H9 (cell line): ENCODE measurements at regions not wholly inside any gene's neighbourhood (a gene's known extent, or its start where the extent isn't known, plus 50 kb on each side); places are given as distances from the start of the nearest gene placed in this dataset.

ENCODE experiments used
- DNase-seq: peaks from one replicate; pipeline ENCODE4 v3.0.0-alpha.2; 2017
- H2AFZ ChIP-seq: one replicate; pipeline ENCODE4 v1.6.1; 2013; ENCODE audit warnings: mild to moderate bottlenecking, low read length, control low read depth, moderate library complexity
- H2AK5ac ChIP-seq: 2 replicates; pipeline ENCODE4 v1.6.1; 2013; ENCODE audit warnings: low read length, control low read depth, mixed read lengths; ENCODE audit not compliant: insufficient read length
- H2BK120ac ChIP-seq: one replicate; pipeline ENCODE4 v1.6.1; 2013; ENCODE audit warnings: low read depth, mild to moderate bottlenecking, low read length, control low read depth, inconsistent platforms; ENCODE audit not compliant: poor library complexity, severe bottlenecking
- H2BK12ac ChIP-seq: 2 replicates; pipeline ENCODE4 v1.6.1; 2013; ENCODE audit warnings: low read length, control low read depth, mixed read lengths, low read depth; ENCODE audit not compliant: insufficient read length
- H2BK15ac ChIP-seq: 2 replicates; pipeline ENCODE4 v1.6.1; 2013; ENCODE audit warnings: low read depth, low read length, control low read depth
- H2BK20ac ChIP-seq: one replicate; pipeline ENCODE4 v1.6.1; 2013; ENCODE audit warnings: low read depth, mild to moderate bottlenecking, low read length, control low read depth, inconsistent platforms; ENCODE audit not compliant: poor library complexity, severe bottlenecking
- H2BK5ac ChIP-seq: 2 replicates; pipeline ENCODE4 v1.6.1; 2013; ENCODE audit warnings: low read length, control low read depth, mixed read lengths; ENCODE audit not compliant: insufficient read length
- H3K14ac ChIP-seq: 2 replicates; pipeline ENCODE4 v1.6.1; 2013; ENCODE audit warnings: low read length, control low read depth; ENCODE audit not compliant: insufficient read depth
- H3K18ac ChIP-seq: 2 replicates; pipeline ENCODE4 v1.6.1; 2013; ENCODE audit warnings: low read depth, mild to moderate bottlenecking, mixed read lengths, low read length, control low read depth; ENCODE audit not compliant: insufficient read length
- H3K23ac ChIP-seq: 2 replicates; pipeline ENCODE4 v1.6.1; 2013; ENCODE audit warnings: low read length, control low read depth, mixed read lengths, low read depth; ENCODE audit not compliant: insufficient read length
- H3K23me2 ChIP-seq: 2 replicates; pipeline ENCODE4 v1.6.1; 2013; ENCODE audit warnings: low read depth, mild to moderate bottlenecking, mixed read lengths, low read length, control low read depth; ENCODE audit not compliant: insufficient read length, poor library complexity, severe bottlenecking
- H3K27ac ChIP-seq: 2 replicates; pipeline ENCODE4 v1.5.1; 2013; ENCODE audit warnings: low read length, control low read depth, mixed read lengths, low read depth; ENCODE audit not compliant: insufficient read length
- H3K27me3 ChIP-seq: 2 replicates; pipeline ENCODE4 v1.6.1; 2013; ENCODE audit warnings: low read length, control low read depth, inconsistent platforms; ENCODE audit not compliant: insufficient read depth
- H3K4ac ChIP-seq: 2 replicates; pipeline ENCODE4 v1.6.1; 2013; ENCODE audit warnings: low read depth, mild to moderate bottlenecking, control low read depth, inconsistent platforms, low read length, moderate library complexity
- H3K4me1 ChIP-seq: 2 replicates; pipeline ENCODE4 v1.6.1; 2013; ENCODE audit warnings: low read length, control low read depth, inconsistent platforms; ENCODE audit not compliant: insufficient read depth
- H3K4me2 ChIP-seq: 2 replicates; pipeline ENCODE4 v1.6.1; 2013; ENCODE audit warnings: low read length, control low read depth, mixed read lengths; ENCODE audit not compliant: insufficient read length, insufficient read depth
- H3K56ac ChIP-seq: 2 replicates; pipeline ENCODE4 v1.6.1; 2013; ENCODE audit warnings: low read depth, mild to moderate bottlenecking, mixed read lengths, low read length, control low read depth; ENCODE audit not compliant: insufficient read length
- H3K79me1 ChIP-seq: 2 replicates; pipeline ENCODE4 v1.6.1; 2013; ENCODE audit warnings: low read depth, mild to moderate bottlenecking, moderate library complexity, low read length, control low read depth, inconsistent platforms; ENCODE audit not compliant: insufficient read depth, poor library complexity, severe bottlenecking
- H3K79me2 ChIP-seq: 2 replicates; pipeline ENCODE4 v1.6.1; 2013; ENCODE audit warnings: low read length, control low read depth, inconsistent platforms; ENCODE audit not compliant: insufficient read depth
- H3K9ac ChIP-seq: 2 replicates; pipeline ENCODE4 v1.6.1; 2013; ENCODE audit warnings: low read length, control low read depth, mixed read lengths; ENCODE audit not compliant: insufficient read length; ENCODE audit errors: extremely low read depth
- H3K9me3 ChIP-seq: one replicate; pipeline ENCODE4 v1.6.1; 2013; ENCODE audit warnings: low read depth, low read length, inconsistent platforms; ENCODE audit not compliant: control insufficient read depth
- H3T11ph ChIP-seq: one replicate; pipeline ENCODE4 v1.6.1; 2013; ENCODE audit warnings: mild to moderate bottlenecking, low read length, control low read depth, inconsistent platforms
- H4K20me1 ChIP-seq: one replicate; pipeline ENCODE4 v1.6.1; 2013; ENCODE audit not compliant: control insufficient read depth, insufficient read length, insufficient read depth
- H4K5ac ChIP-seq: 2 replicates; pipeline ENCODE4 v1.6.1; 2013; ENCODE audit warnings: low read depth, mild to moderate bottlenecking, mixed read lengths, low read length, control low read depth; ENCODE audit not compliant: insufficient read length
- H4K8ac ChIP-seq: replicated peaks from 2 replicates; pipeline ENCODE4 v1.6.1; 2013; ENCODE audit warnings: low read length, control low read depth, mixed read lengths, low read depth; ENCODE audit not compliant: insufficient read length
- H4K91ac ChIP-seq: 2 replicates; pipeline ENCODE4 v1.6.1; 2013; ENCODE audit warnings: low read depth, mild to moderate bottlenecking, moderate library complexity, mixed read lengths, low read length, control low read depth; ENCODE audit not compliant: insufficient read length
- H3K27ac Mint-ChIP-seq, 3 experiments: 2 replicates in 2 of 3; 3 replicates in 1 of 3; pipeline ENCODE4 v1.8.0; 2020 to 2021; ENCODE audit warnings: mixed read lengths in 3 of 3, mild to moderate bottlenecking in 1 of 3, moderate library complexity in 1 of 3
- H3K27me3 Mint-ChIP-seq: 2 replicates; pipeline ENCODE4 v1.8.0; 2021; ENCODE audit warnings: low read depth, mild to moderate bottlenecking, moderate library complexity, mixed read lengths
- H3K36me3 Mint-ChIP-seq, 3 experiments: 2 replicates in 2 of 3; 3 replicates in 1 of 3; pipeline ENCODE4 v1.8.0; 2020 to 2021; ENCODE audit warnings: low read depth in 3 of 3, mixed read lengths in 3 of 3; ENCODE audit not compliant: insufficient read depth in 1 of 3
- H3K4me1 Mint-ChIP-seq, 2 experiments: 2 replicates each; pipeline ENCODE4 v1.8.0; 2020; ENCODE audit warnings: mixed read lengths in 2 of 2
- H3K4me3 Mint-ChIP-seq, 2 experiments: 2 replicates in 1 of 2; 3 replicates in 1 of 2; pipeline ENCODE4 v1.8.0; 2020 to 2021; ENCODE audit warnings: mild to moderate bottlenecking in 2 of 2, mixed read lengths in 2 of 2, moderate library complexity in 1 of 2
- H3K9me3 Mint-ChIP-seq, 2 experiments: 2 replicates in 1 of 2; 3 replicates in 1 of 2; pipeline ENCODE4 v1.8.0; 2020; ENCODE audit warnings: mild to moderate bottlenecking in 2 of 2, mixed read lengths in 2 of 2, moderate library complexity in 1 of 2
- CTCF ChIP-seq: fragments of 200-600 bp; sonication (generic); conservative IDR thresholded peaks from 3 replicates; pipeline ENCODE4 v1.8.0; 2021; ENCODE audit warnings: antibody characterized with exemption, mild to moderate bottlenecking
- WGBS: extraction: QIAGEN DNeasy Blood & Tissue Kit; methylation state at CpG from one replicate; pipeline ENCODE4 v1.1.7; 2013; ENCODE audit warnings: missing lambda C conversion rate, low lambda C conversion rate, mixed read lengths; ENCODE audit not compliant: insufficient read length; ENCODE audit errors: extremely low coverage; 5-methylcytosine and 5-hydroxymethylcytosine counted together

GRCh38 chr10:60666221-60666620 is 112.1 kb upstream of the CDK1 start:
- Histone ChIP-seq H3K79me1 (no peaks in the 10 kb centered on the region), H4K5ac (no peak overlapping the region), H3K79me2 (no peaks in the 10 kb centered on the region), H3K56ac (no peak overlapping the region), H2BK120ac (no peak overlapping the region), H4K91ac (no peak overlapping the region), H3T11ph (no peak overlapping the region), H3K4me2 (no peak overlapping the region), H3K27me3 (no peaks in the 10 kb centered on the region), H2AFZ (no peak overlapping the region), H3K23me2 (no peaks in the 10 kb centered on the region), H4K8ac (no peak overlapping the region), H3K9me3 (no peaks in the 10 kb centered on the region), H2BK12ac (no peak overlapping the region), H2BK15ac (no peak overlapping the region), H2BK20ac (no peak overlapping the region), H3K4ac (no peak overlapping the region), H3K27ac (no peak overlapping the region), H3K23ac (no peak overlapping the region), H3K4me1 (0 out of 2 replicates have a peak, but pooled peaks cover 5% of the 10 kb centered on the region), H3K14ac (no peak overlapping the region), H4K20me1 (no peaks in the 10 kb centered on the region), H3K9ac (no peak overlapping the region), H2BK5ac (no peak overlapping the region), H2AK5ac (no peak overlapping the region), H3K18ac (no peak overlapping the region)
- no peak overlapping the region for H3K27ac Mint-ChIP-seq
- H3K9me3 Mint-ChIP-seq: no peaks in the 10 kb centered on the region
- no peak overlapping the region for H3K4me3 Mint-ChIP-seq
- H3K4me1 Mint-ChIP-seq: peaks cover 26 to 50% of the 10 kb centered on the region in 2 experiments
- H3K36me3 Mint-ChIP-seq: peaks cover 0 to 2% (median 0%) of the 10 kb centered on the region in 3 experiments; a peak in 2 of 7 replicates
- TF ChIP-seq CTCF: no peak
- no CpG with 5 or more reads among the region's 2 CpGs for WGBS
- DNase-seq: no peak
- no peaks in the 10 kb centered on the region for H3K27me3 Mint-ChIP-seq
